Prostate gland (tissue), 2 donors: ENCODE measurements at regions not wholly inside any gene's neighbourhood (a gene's known extent, or its start where the extent isn't known, plus 50 kb on each side); places are given as distances from the start of the nearest gene placed in this dataset.
"Not testable (repeated sequence)": the region's sequence is repeated elsewhere in the genome, so short reads cannot be mapped to it uniquely, and the experiment has no call there.

Source experiments
- DNase-seq: peaks from one replicate; pipeline ENCODE4 v3.0.0-alpha.2; 2019; ENCODE audit warnings: low spot score
- H3K27ac ChIP-seq, 2 donors: fragments of 200-600 bp; sonication (generic); 2 replicates each; pipeline ENCODE4 v1.5.1; 2017 to 2019
- H3K27me3 ChIP-seq: fragments of 200-600 bp; sonication (generic); replicated peaks from 2 replicates; pipeline ENCODE4 v1.5.1; 2019; ENCODE audit not compliant: insufficient read depth
- H3K36me3 ChIP-seq, 2 donors: fragments of 200-600 bp; sonication (generic); 1 replicate in 1 of 2; 2 replicates in 1 of 2; pipeline versions ENCODE4 v1.5.1 to v1.8.1; 2017 to 2019
- H3K4me1 ChIP-seq: fragments of 200-600 bp; sonication (generic); replicated peaks from 2 replicates; pipeline ENCODE4 v1.5.1; 2019
- H3K4me3 ChIP-seq, 2 donors: fragments of 200-600 bp; sonication (generic); 2 replicates each; pipeline ENCODE4 v1.5.1; 2017 to 2019
- H3K9me3 ChIP-seq: fragments of 200-600 bp; sonication (generic); 2 replicates; pipeline ENCODE4 v1.5.1; 2017
- CTCF ChIP-seq, 4 experiments: fragments of 200-600 bp in 2 of 4; fragments of 450-650 bp in 2 of 4; sonication (generic) in 2 of 4; IDR thresholded peaks; 1 replicate in 3 of 4; 2 replicates in 1 of 4; pipeline ENCODE4 v1.5.1; 2016 to 2019; ENCODE audit warnings: antibody characterized with exemption in 4 of 4, mild to moderate bottlenecking in 2 of 4, moderate library complexity in 2 of 4
- POLR2A ChIP-seq: fragments of 450-650 bp; IDR thresholded peaks from one replicate; pipeline ENCODE4 v1.6.1; 2016; ENCODE audit warnings: antibody characterized with exemption, mild to moderate bottlenecking
- POLR2AphosphoS5 ChIP-seq: sonication (generic); formaldehyde crosslinking; IDR thresholded peaks from one replicate; pipeline ENCODE4 v1.6.1; 2017; ENCODE audit warnings: antibody characterized with exemption
- WGBS: methylation state at CpG from one replicate; pipeline ENCODE4 v1.1.5; 2018; 5-methylcytosine and 5-hydroxymethylcytosine counted together
- intact Hi-C: fragments of 100-400 bp; cut with DNase I; formaldehyde crosslinking; loops from one replicate; pipeline ENCODE4 v1.14.2; 2022

- DNase-seq: no peak
- WGBS: 81% methylated on average over 3 of the region's 3 CpGs
- intact Hi-C loops: no loop called here
These were observed 105.9 kb upstream of the POU3F1 start for GRCh38 chr1:38152351-38153065.

DNA sequence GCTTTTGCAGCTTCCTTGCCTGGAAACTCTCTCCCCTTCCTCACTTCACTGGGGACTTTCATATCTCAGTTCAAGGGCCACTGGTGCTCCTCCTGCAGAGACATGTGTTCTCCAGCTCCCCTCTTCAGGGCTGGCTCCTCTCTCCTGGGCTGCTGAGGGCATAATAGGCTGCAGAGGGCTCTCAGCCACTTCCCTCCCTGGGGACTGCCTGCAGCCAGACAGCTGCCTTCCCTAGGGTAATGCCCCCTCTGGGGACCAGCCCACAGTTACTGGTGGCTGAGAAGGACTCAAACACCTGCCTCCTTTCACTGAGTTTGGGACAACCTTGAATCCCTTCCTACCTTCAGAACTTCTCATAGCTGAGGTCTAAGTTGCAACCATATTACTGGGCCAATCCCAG, 104.8 kb upstream of the POU3F1 start:
- Histone ChIP-seq H3K27ac (no peak overlapping the region), H3K9me3 (no peaks in the 10 kb centered on the region), H3K36me3 (no peaks in the 10 kb centered on the region), H3K4me3 (no peak overlapping the region), H3K4me1 (no peaks in the 10 kb centered on the region), H3K27me3 (no peaks in the 10 kb centered on the region)
- DNase-seq: no peak
- TF ChIP-seq POLR2A (no peak), POLR2AphosphoS5 (no peak), CTCF (IDR thresholded peaks at IDR 0.05) (no peak)
- intact Hi-C loops: no loop called here

More at GRCh38 chr1:38152351-38153065, 105.9 kb upstream of the POU3F1 start:
- no peaks in the 10 kb centered on the region for H3K36me3 ChIP-seq
- no peak overlapping the region for H3K4me3 ChIP-seq
- TF ChIP-seq POLR2A (no peak), CTCF (IDR thresholded peaks at IDR 0.05) (peak in 1 of 4 experiments; percentile 42)
- H3K27me3 ChIP-seq: no peaks in the 10 kb centered on the region
- no peaks in the 10 kb centered on the region for H3K9me3 ChIP-seq
- no peaks in the 10 kb centered on the region for H3K4me1 ChIP-seq
- H3K27ac ChIP-seq: no peak overlapping the region

- H3K4me1 ChIP-seq, H3K27ac ChIP-seq, DNase-seq, H3K9me3 ChIP-seq, H3K36me3 ChIP-seq, intact Hi-C loops, H3K27me3 ChIP-seq, H3K4me3 ChIP-seq: not testable (repeated sequence)
- WGBS: 88% methylated on average over 2 of the region's 2 CpGs
These were observed 99.5 kb upstream of the POU3F1 start for GRCh38 chr1:38146079-38146478.

- Histone ChIP-seq H3K4me1 (no peaks in the 10 kb centered on the region), H3K27ac (no peak overlapping the region), H3K36me3 (no peaks in the 10 kb centered on the region), H3K4me3 (no peak overlapping the region), H3K9me3 (no peaks in the 10 kb centered on the region), H3K27me3 (no peaks in the 10 kb centered on the region)
- TF ChIP-seq CTCF (IDR thresholded peaks at IDR 0.05) (no peak), POLR2A (no peak), POLR2AphosphoS5 (no peak)
- intact Hi-C loops: no loop called here
- no peak for DNase-seq
- 83% methylated on average over 2 of the region's 2 CpGs for WGBS
These were observed 96.0 kb upstream of the POU3F1 start for GRCh38 chr1:38142606-38143005.

GRCh38 chr1:38141483-38141882, 94.9 kb upstream of the POU3F1 start:
- H3K4me3 ChIP-seq: no peak overlapping the region
- H3K4me1 ChIP-seq: no peaks in the 10 kb centered on the region
- no peaks in the 10 kb centered on the region for H3K27me3 ChIP-seq
- intact Hi-C loops: no loop called here
- TF ChIP-seq POLR2AphosphoS5 (no peak), POLR2A (no peak), CTCF (IDR thresholded peaks at IDR 0.05) (no peak)
- WGBS: 67% methylated on average over 3 of the region's 3 CpGs
- H3K27ac ChIP-seq: no peak overlapping the region
- DNase-seq: no peak
- no peaks in the 10 kb centered on the region for H3K9me3 ChIP-seq
- H3K36me3 ChIP-seq: no peaks in the 10 kb centered on the region
